ENCODE measurements at regions not wholly inside any gene's neighbourhood (a gene's known extent, or its start where the extent isn't known, plus 50 kb on each side); places are given as distances from the start of the nearest gene placed in this dataset.
"Not testable (repeated sequence)": the region's sequence is repeated elsewhere in the genome, so short reads cannot be mapped to it uniquely, and the experiment has no call there.

DNA sequence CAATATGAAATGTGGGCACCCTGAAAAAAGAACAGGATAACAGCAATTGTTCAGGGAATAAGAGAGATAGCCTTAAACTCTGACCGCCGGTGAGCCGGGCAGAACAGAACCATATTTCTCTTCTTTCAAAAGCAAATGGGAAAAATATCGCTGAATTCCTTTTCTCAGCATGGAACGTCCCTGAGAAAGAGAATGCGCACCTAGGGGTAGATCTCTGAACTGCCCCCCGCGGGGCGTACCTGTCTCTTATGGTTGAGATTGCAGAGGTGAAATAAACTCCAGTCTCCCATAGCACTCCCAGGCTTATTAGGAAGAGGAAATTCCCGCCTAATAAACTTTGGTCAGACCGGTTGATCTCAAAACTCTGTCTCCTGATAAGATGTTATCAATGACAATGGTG is 82.1 kb upstream of the DEFB108B start:
- TF ChIP-seq, protein P1, sequence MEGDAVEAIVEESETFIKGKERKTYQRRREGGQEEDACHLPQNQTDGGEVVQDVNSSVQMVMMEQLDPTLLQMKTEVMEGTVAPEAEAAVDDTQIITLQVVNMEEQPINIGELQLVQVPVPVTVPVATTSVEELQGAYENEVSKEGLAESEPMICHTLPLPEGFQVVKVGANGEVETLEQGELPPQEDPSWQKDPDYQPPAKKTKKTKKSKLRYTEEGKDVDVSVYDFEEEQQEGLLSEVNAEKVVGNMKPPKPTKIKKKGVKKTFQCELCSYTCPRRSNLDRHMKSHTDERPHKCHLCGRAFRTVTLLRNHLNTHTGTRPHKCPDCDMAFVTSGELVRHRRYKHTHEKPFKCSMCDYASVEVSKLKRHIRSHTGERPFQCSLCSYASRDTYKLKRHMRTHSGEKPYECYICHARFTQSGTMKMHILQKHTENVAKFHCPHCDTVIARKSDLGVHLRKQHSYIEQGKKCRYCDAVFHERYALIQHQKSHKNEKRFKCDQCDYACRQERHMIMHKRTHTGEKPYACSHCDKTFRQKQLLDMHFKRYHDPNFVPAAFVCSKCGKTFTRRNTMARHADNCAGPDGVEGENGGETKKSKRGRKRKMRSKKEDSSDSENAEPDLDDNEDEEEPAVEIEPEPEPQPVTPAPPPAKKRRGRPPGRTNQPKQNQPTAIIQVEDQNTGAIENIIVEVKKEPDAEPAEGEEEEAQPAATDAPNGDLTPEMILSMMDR (optimal IDR thresholded peaks at IDR 0.05 in 1 of 3, IDR thresholded peaks at IDR 0.05 in 1 of 3, conservative IDR thresholded peaks at IDR 0.05 in 1 of 3; ENCODE audit: extremely low read depth in 1 of 3, insufficient read depth in 2 of 3, low read length in 3 of 3): peak in 1 of 3 experiments; percentile 4
- TF ChIP-seq EZH2 (IDR thresholded peaks at IDR 0.05; ENCODE audit: low read length): not testable (repeated sequence)
